ENCODE measurements at regions not wholly inside any gene's neighbourhood (a gene's known extent, or its start where the extent isn't known, plus 50 kb on each side); places are given as distances from the start of the nearest gene placed in this dataset.

- H3K4me3 ChIP-seq (ENCODE audit: low read length), result no peak overlapping the region
- DNase-seq (ENCODE audit: low read depth, low spot score), result no peak
Observed at GRCh38 chr3:30989276-30990030, 95.0 kb upstream of the GADL1 start.

- H3K4me3 ChIP-seq (ENCODE audit: low read length), result no peak overlapping the region
- no peak for DNase-seq (ENCODE audit: low read depth, low spot score)
Observed at GRCh38 chr3:30996467-30996866, 102.0 kb upstream of the GADL1 start.

GRCh38 chr3:31002730-31003129 lies 108.3 kb upstream of the GADL1 start:
- H3K4me3 ChIP-seq (ENCODE audit: low read length), result no peak overlapping the region
- no peak for DNase-seq (ENCODE audit: low read depth, low spot score)

GRCh38 chr3:31004025-31004678 lies 109.7 kb upstream of the GADL1 start:
- DNase-seq (ENCODE audit: low read depth, low spot score), result no peak
- no peak overlapping the region for H3K4me3 ChIP-seq (ENCODE audit: low read length)

- no peak overlapping the region for H3K4me3 ChIP-seq (ENCODE audit: low read length)
- DNase-seq (ENCODE audit: low read depth, low spot score), result no peak
Observed at GRCh38 chr3:31008994-31009393, 114.5 kb upstream of the GADL1 start.

- no peak for DNase-seq (ENCODE audit: low read depth, low spot score)
- H3K4me3 ChIP-seq (ENCODE audit: low read length), result no peak overlapping the region
Observed at GRCh38 chr3:31009881-31010280, 115.4 kb upstream of the GADL1 start.

- no peak overlapping the region for H3K4me3 ChIP-seq (ENCODE audit: low read length)
- no peak for DNase-seq (ENCODE audit: low read depth, low spot score)
Observed at GRCh38 chr3:31010491-31010890, 116.0 kb upstream of the GADL1 start.

- no peak for DNase-seq (ENCODE audit: low read depth, low spot score)
Observed at GRCh38 chr3:31011380-31011779, 116.9 kb upstream of the GADL1 start.

GRCh38 chr3:31013090-31013489 lies 118.6 kb upstream of the GADL1 start:
- no peak overlapping the region for H3K4me3 ChIP-seq (ENCODE audit: low read length)
- DNase-seq (ENCODE audit: low read depth, low spot score), result no peak

More at GRCh38 chr3:31011380-31011779, 116.9 kb upstream of the GADL1 start:
- H3K4me3 ChIP-seq (ENCODE audit: low read length), result no peak overlapping the region

GRCh38 chr3:31013843-31014242 lies 119.4 kb upstream of the GADL1 start:
- DNase-seq (ENCODE audit: low read depth, low spot score), result peak; percentile 88
- no peak overlapping the region for H3K4me3 ChIP-seq (ENCODE audit: low read length)

- DNase-seq (ENCODE audit: low read depth, low spot score), result no peak
- H3K4me3 ChIP-seq (ENCODE audit: low read length), result no peak overlapping the region
Observed at GRCh38 chr3:31014317-31015040, 120.0 kb upstream of the GADL1 start.

- H3K4me3 ChIP-seq (ENCODE audit: low read length), result no peak overlapping the region
- no peak for DNase-seq (ENCODE audit: low read depth, low spot score)
Observed at GRCh38 chr3:31016196-31016595, 121.7 kb upstream of the GADL1 start.

- H3K4me3 ChIP-seq (ENCODE audit: low read length), result no peak overlapping the region
- DNase-seq (ENCODE audit: low read depth, low spot score), result no peak
Observed at GRCh38 chr3:31022716-31023115, 128.3 kb upstream of the GADL1 start.

- no peak overlapping the region for H3K4me3 ChIP-seq (ENCODE audit: low read length)
- DNase-seq (ENCODE audit: low read depth, low spot score), result no peak
Observed at GRCh38 chr3:31025541-31025940, 131.1 kb upstream of the GADL1 start.

- H3K4me3 ChIP-seq (ENCODE audit: low read length), result no peak overlapping the region
- DNase-seq (ENCODE audit: low read depth, low spot score), result no peak
Observed at GRCh38 chr3:31027191-31027761, 132.8 kb upstream of the GADL1 start.

GRCh38 chr3:31027914-31028313 lies 133.5 kb upstream of the GADL1 start:
- H3K4me3 ChIP-seq (ENCODE audit: low read length), result no peak overlapping the region
- no peak for DNase-seq (ENCODE audit: low read depth, low spot score)

- no peak for DNase-seq (ENCODE audit: low read depth, low spot score)
- H3K4me3 ChIP-seq (ENCODE audit: low read length), result no peak overlapping the region
Observed at GRCh38 chr3:31028766-31029165, 134.3 kb upstream of the GADL1 start.

GRCh38 chr3:31029706-31030105 lies 135.2 kb upstream of the GADL1 start:
- H3K4me3 ChIP-seq (ENCODE audit: low read length), result no peak overlapping the region
- no peak for DNase-seq (ENCODE audit: low read depth, low spot score)

- DNase-seq (ENCODE audit: low read depth, low spot score), result no peak
- no peak overlapping the region for H3K4me3 ChIP-seq (ENCODE audit: low read length)
Observed at GRCh38 chr3:31035681-31036080, 141.2 kb upstream of the GADL1 start.
